ENCODE measurements at regions not wholly inside any gene's neighbourhood (a gene's known extent, or its start where the extent isn't known, plus 50 kb on each side); places are given as distances from the start of the nearest gene placed in this dataset.
"Not testable (repeated sequence)": the region's sequence is repeated elsewhere in the genome, so short reads cannot be mapped to it uniquely, and the experiment has no call there.

- not testable (repeated sequence) for TF ChIP-seq ZFP3 (CRISPR knock-in tag; IDR thresholded peaks at IDR 0.05); SNAI2 (CRISPR knock-in tag; IDR thresholded peaks at IDR 0.05); TSHZ2 (CRISPR knock-in tag; IDR thresholded peaks at IDR 0.05); ZFP30 (CRISPR knock-in tag; IDR thresholded peaks at IDR 0.05); RARB (CRISPR knock-in tag; IDR thresholded peaks at IDR 0.05); ISL1 (CRISPR knock-in tag; IDR thresholded peaks at IDR 0.05); ARNTL (CRISPR knock-in tag; IDR thresholded peaks at IDR 0.05; ENCODE audit: borderline replicate concordance, low read depth); ZNF8 (CRISPR knock-in tag; IDR thresholded peaks at IDR 0.05); ZC3H10 (CRISPR knock-in tag; IDR thresholded peaks at IDR 0.05)
- TF ChIP-seq, protein P1, sequence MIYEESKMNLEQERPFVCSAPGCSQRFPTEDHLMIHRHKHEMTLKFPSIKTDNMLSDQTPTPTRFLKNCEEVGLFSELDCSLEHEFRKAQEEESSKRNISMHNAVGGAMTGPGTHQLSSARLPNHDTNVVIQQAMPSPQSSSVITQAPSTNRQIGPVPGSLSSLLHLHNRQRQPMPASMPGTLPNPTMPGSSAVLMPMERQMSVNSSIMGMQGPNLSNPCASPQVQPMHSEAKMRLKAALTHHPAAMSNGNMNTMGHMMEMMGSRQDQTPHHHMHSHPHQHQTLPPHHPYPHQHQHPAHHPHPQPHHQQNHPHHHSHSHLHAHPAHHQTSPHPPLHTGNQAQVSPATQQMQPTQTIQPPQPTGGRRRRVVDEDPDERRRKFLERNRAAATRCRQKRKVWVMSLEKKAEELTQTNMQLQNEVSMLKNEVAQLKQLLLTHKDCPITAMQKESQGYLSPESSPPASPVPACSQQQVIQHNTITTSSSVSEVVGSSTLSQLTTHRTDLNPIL (CRISPR knock-in tag; IDR thresholded peaks at IDR 0.05; ENCODE audit: low read depth) = not testable (repeated sequence)
- TF ChIP-seq, protein P2, sequence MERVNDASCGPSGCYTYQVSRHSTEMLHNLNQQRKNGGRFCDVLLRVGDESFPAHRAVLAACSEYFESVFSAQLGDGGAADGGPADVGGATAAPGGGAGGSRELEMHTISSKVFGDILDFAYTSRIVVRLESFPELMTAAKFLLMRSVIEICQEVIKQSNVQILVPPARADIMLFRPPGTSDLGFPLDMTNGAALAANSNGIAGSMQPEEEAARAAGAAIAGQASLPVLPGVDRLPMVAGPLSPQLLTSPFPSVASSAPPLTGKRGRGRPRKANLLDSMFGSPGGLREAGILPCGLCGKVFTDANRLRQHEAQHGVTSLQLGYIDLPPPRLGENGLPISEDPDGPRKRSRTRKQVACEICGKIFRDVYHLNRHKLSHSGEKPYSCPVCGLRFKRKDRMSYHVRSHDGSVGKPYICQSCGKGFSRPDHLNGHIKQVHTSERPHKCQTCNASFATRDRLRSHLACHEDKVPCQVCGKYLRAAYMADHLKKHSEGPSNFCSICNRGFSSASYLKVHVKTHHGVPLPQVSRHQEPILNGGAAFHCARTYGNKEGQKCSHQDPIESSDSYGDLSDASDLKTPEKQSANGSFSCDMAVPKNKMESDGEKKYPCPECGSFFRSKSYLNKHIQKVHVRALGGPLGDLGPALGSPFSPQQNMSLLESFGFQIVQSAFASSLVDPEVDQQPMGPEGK (CRISPR knock-in tag; IDR thresholded peaks at IDR 0.05; ENCODE audit: borderline replicate concordance) = not testable (repeated sequence)
Measured at GRCh38 chr3:75394562-75395360, 269.4 kb upstream of the FRG2C start.

Data from SK-N-SH treated with all-trans-retinoic acid at 6 μM for 48 hours (cell line).